Neuron (in vitro differentiated cells): ENCODE measurements at regions not wholly inside any gene's neighbourhood (a gene's known extent, or its start where the extent isn't known, plus 50 kb on each side); places are given as distances from the start of the nearest gene placed in this dataset.
"Not testable (repeated sequence)": the region's sequence is repeated elsewhere in the genome, so short reads cannot be mapped to it uniquely, and the experiment has no call there.

Experiments
- H2AFZ ChIP-seq: one replicate; pipeline ENCODE4 v1.6.1; 2013; ENCODE audit warnings: low read depth, mild to moderate bottlenecking, inconsistent platforms, low read length, moderate library complexity
- H3K27me3 ChIP-seq: one replicate; pipeline ENCODE4 v1.6.1; 2013; ENCODE audit warnings: low read length; ENCODE audit not compliant: insufficient read depth
- H3K36me3 ChIP-seq: one replicate; pipeline ENCODE4 v1.6.1; 2013; ENCODE audit warnings: low read length; ENCODE audit not compliant: insufficient read depth
- H3K4me1 ChIP-seq: one replicate; pipeline ENCODE4 v1.6.1; 2013; ENCODE audit warnings: low read length; ENCODE audit not compliant: insufficient read depth
- H3K4me3 ChIP-seq: 2 replicates; pipeline ENCODE4 v1.5.1; 2013; ENCODE audit warnings: mild to moderate bottlenecking, low read length, moderate library complexity
- H3K9me3 ChIP-seq: one replicate; pipeline ENCODE4 v1.6.1; 2013; ENCODE audit warnings: low read length

- no peak overlapping the region for H2AFZ ChIP-seq
- no peaks in the 10 kb centered on the region for H3K4me1 ChIP-seq
- no peaks in the 10 kb centered on the region for H3K27me3 ChIP-seq
- no peaks in the 10 kb centered on the region for H3K36me3 ChIP-seq
- no peaks in the 10 kb centered on the region for H3K9me3 ChIP-seq
- H3K4me3 ChIP-seq = no peak overlapping the region
These were observed 178.5 kb upstream of the GOT2 start for GRCh38 chr16:58912571-58912970.

GRCh38 chr16:58906981-58907715 is 173.0 kb upstream of the GOT2 start:
- no peak overlapping the region for H3K4me3 ChIP-seq

GRCh38 chr16:58904291-58904690 is 170.2 kb upstream of the GOT2 start:
- no peaks in the 10 kb centered on the region for H3K4me1 ChIP-seq
- no peak overlapping the region for H2AFZ ChIP-seq
- no peaks in the 10 kb centered on the region for H3K27me3 ChIP-seq
- H3K36me3 ChIP-seq = no peaks in the 10 kb centered on the region
- H3K9me3 ChIP-seq = no peaks in the 10 kb centered on the region
- no peak overlapping the region for H3K4me3 ChIP-seq

More at GRCh38 chr16:58906981-58907715, 173.0 kb upstream of the GOT2 start:
- Histone ChIP-seq H3K4me1 (no peaks in the 10 kb centered on the region), H3K36me3 (no peaks in the 10 kb centered on the region), H2AFZ (no peak overlapping the region), H3K27me3 (no peaks in the 10 kb centered on the region), H3K9me3 (no peaks in the 10 kb centered on the region)

GRCh38 chr16:58889516-58889915 is 155.4 kb upstream of the GOT2 start:
- no peak overlapping the region for H3K4me3 ChIP-seq
- no peak overlapping the region for H2AFZ ChIP-seq
- H3K27me3 ChIP-seq = no peaks in the 10 kb centered on the region
- no peaks in the 10 kb centered on the region for H3K36me3 ChIP-seq
- no peaks in the 10 kb centered on the region for H3K4me1 ChIP-seq
- H3K9me3 ChIP-seq = no peaks in the 10 kb centered on the region

GRCh38 chr16:58885528-58886170 is 151.5 kb upstream of the GOT2 start:
- no peak overlapping the region for H2AFZ ChIP-seq
- H3K9me3 ChIP-seq = no peaks in the 10 kb centered on the region
- H3K4me3 ChIP-seq = no peak overlapping the region
- H3K27me3 ChIP-seq = no peaks in the 10 kb centered on the region
- H3K36me3 ChIP-seq = no peaks in the 10 kb centered on the region
- no peaks in the 10 kb centered on the region for H3K4me1 ChIP-seq

GRCh38 chr16:58884141-58884540 is 150.0 kb upstream of the GOT2 start:
- Histone ChIP-seq H3K4me3 (no peak overlapping the region), H3K9me3 (no peaks in the 10 kb centered on the region), H2AFZ (no peak overlapping the region), H3K4me1 (no peaks in the 10 kb centered on the region), H3K27me3 (no peaks in the 10 kb centered on the region), H3K36me3 (no peaks in the 10 kb centered on the region)

- Histone ChIP-seq H3K4me1 (no peaks in the 10 kb centered on the region), H3K9me3 (no peaks in the 10 kb centered on the region), H3K27me3 (no peaks in the 10 kb centered on the region), H2AFZ (no peak overlapping the region), H3K36me3 (no peaks in the 10 kb centered on the region), H3K4me3 (no peak overlapping the region)
These were observed 149.0 kb upstream of the GOT2 start for GRCh38 chr16:58883131-58883530.

GRCh38 chr16:58882292-58882691 is 148.2 kb upstream of the GOT2 start:
- Histone ChIP-seq H3K9me3 (no peaks in the 10 kb centered on the region), H3K4me1 (no peaks in the 10 kb centered on the region), H3K27me3 (no peaks in the 10 kb centered on the region), H2AFZ (no peak overlapping the region), H3K4me3 (no peak overlapping the region), H3K36me3 (no peaks in the 10 kb centered on the region)

GRCh38 chr16:58878641-58879040 is 144.5 kb upstream of the GOT2 start:
- H3K27me3 ChIP-seq, H2AFZ ChIP-seq, H3K4me1 ChIP-seq, H3K4me3 ChIP-seq, H3K9me3 ChIP-seq, H3K36me3 ChIP-seq: not testable (repeated sequence)

GRCh38 chr16:58866935-58867334 is 132.8 kb upstream of the GOT2 start:
- no peaks in the 10 kb centered on the region for H3K4me1 ChIP-seq
- no peaks in the 10 kb centered on the region for H3K9me3 ChIP-seq
- no peaks in the 10 kb centered on the region for H3K36me3 ChIP-seq
- H3K4me3 ChIP-seq = no peak overlapping the region
- no peak overlapping the region for H2AFZ ChIP-seq
- H3K27me3 ChIP-seq = no peaks in the 10 kb centered on the region

GRCh38 chr16:58863761-58864160 is 129.6 kb upstream of the GOT2 start:
- no peaks in the 10 kb centered on the region for H3K9me3 ChIP-seq
- no peak overlapping the region for H2AFZ ChIP-seq
- H3K36me3 ChIP-seq = no peaks in the 10 kb centered on the region
- no peak overlapping the region for H3K4me3 ChIP-seq
- H3K27me3 ChIP-seq = no peaks in the 10 kb centered on the region
- no peaks in the 10 kb centered on the region for H3K4me1 ChIP-seq

- Histone ChIP-seq H2AFZ (no peak overlapping the region), H3K36me3 (no peaks in the 10 kb centered on the region), H3K9me3 (no peaks in the 10 kb centered on the region), H3K27me3 (no peaks in the 10 kb centered on the region), H3K4me3 (no peak overlapping the region), H3K4me1 (no peaks in the 10 kb centered on the region)
These were observed 128.9 kb upstream of the GOT2 start for GRCh38 chr16:58863042-58863441.

- Histone ChIP-seq H3K9me3 (no peaks in the 10 kb centered on the region), H2AFZ (no peak overlapping the region), H3K27me3 (no peaks in the 10 kb centered on the region), H3K4me3 (no peak overlapping the region), H3K4me1 (no peaks in the 10 kb centered on the region), H3K36me3 (no peaks in the 10 kb centered on the region)
These were observed 128.4 kb upstream of the GOT2 start for GRCh38 chr16:58862334-58863021.
